ENCODE measurements at regions not wholly inside any gene's neighbourhood (a gene's known extent, or its start where the extent isn't known, plus 50 kb on each side); places are given as distances from the start of the nearest gene placed in this dataset.

GRCh38 chr15:92772061-92772460 is 116.5 kb upstream of the FAM174B start:
- H3K27ac ChIP-seq (ENCODE audit: low read length) = no peak overlapping the region
- H3K4me3 ChIP-seq (ENCODE audit: low read length) = no peak overlapping the region
- no peak overlapping the region for H3K9ac ChIP-seq (ENCODE audit: low read length)
- H4K20me1 ChIP-seq (ENCODE audit: insufficient read depth, low read length) = no peaks in the 10 kb centered on the region
- no peaks in the 10 kb centered on the region for H3K4me1 ChIP-seq (ENCODE audit: low read length)
- no peak overlapping the region for H2AFZ ChIP-seq (ENCODE audit: low read depth, low read length)
- no peaks in the 10 kb centered on the region for H3K9me3 ChIP-seq (ENCODE audit: insufficient read depth, low read length)
- TF ChIP-seq, protein P1, sequence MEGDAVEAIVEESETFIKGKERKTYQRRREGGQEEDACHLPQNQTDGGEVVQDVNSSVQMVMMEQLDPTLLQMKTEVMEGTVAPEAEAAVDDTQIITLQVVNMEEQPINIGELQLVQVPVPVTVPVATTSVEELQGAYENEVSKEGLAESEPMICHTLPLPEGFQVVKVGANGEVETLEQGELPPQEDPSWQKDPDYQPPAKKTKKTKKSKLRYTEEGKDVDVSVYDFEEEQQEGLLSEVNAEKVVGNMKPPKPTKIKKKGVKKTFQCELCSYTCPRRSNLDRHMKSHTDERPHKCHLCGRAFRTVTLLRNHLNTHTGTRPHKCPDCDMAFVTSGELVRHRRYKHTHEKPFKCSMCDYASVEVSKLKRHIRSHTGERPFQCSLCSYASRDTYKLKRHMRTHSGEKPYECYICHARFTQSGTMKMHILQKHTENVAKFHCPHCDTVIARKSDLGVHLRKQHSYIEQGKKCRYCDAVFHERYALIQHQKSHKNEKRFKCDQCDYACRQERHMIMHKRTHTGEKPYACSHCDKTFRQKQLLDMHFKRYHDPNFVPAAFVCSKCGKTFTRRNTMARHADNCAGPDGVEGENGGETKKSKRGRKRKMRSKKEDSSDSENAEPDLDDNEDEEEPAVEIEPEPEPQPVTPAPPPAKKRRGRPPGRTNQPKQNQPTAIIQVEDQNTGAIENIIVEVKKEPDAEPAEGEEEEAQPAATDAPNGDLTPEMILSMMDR (IDR thresholded peaks at IDR 0.05; ENCODE audit: low read depth, low read length) = no peak
- no peak for TF ChIP-seq EZH2phosphoT487 (IDR thresholded peaks at IDR 0.05; ENCODE audit: low read depth)
- no peaks in the 10 kb centered on the region for H3K27me3 ChIP-seq (ENCODE audit: low read depth, low read length)
- H3K36me3 ChIP-seq (replicated peaks; ENCODE audit: low read depth, low read length) = no peaks in the 10 kb centered on the region
- no peak overlapping the region for H3K4me2 ChIP-seq (ENCODE audit: low read length)
- H3K79me2 ChIP-seq (ENCODE audit: low read length) = no peaks in the 10 kb centered on the region

DNA sequence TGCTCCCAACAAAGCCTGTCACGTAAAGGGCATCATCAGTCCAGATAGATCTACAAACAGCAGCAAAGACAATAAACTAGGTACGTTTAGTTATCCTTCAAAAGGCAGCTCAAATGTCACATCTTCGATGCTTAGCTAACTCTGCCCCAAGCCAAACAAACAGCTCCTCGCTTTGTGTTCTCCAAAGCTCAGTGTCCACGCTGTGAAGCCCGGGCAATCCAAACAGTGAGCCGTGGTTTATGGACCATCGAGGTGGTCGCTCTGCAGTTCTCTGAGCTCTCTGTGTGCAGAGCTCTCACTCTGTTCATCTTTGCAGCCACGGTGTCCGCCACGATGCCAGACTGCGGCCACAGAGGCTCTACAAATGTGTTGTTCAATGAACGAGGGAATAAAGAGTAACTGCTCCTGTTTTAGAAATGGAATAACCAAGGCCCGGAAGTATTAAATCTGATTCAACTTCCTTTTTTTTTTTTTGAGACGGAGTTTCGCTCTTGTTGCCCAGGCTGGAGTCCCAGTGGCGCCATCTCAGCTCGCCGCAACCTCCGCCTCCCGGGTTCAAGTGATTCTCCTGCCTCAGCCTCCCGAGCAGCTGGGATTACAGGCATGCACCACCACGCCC is 117.2 kb upstream of the FAM174B start:
- no peak overlapping the region for H2AFZ ChIP-seq (ENCODE audit: low read depth, low read length)
- H3K4me2 ChIP-seq (ENCODE audit: low read length) = no peak overlapping the region
- TF ChIP-seq, protein P1 (IDR thresholded peaks at IDR 0.05; ENCODE audit: low read depth, low read length) = no peak
- no peak for TF ChIP-seq EZH2phosphoT487 (IDR thresholded peaks at IDR 0.05; ENCODE audit: low read depth)
- H4K20me1 ChIP-seq (ENCODE audit: insufficient read depth, low read length) = no peaks in the 10 kb centered on the region
- H3K79me2 ChIP-seq (ENCODE audit: low read length) = no peaks in the 10 kb centered on the region
- H3K27me3 ChIP-seq (ENCODE audit: low read depth, low read length) = no peaks in the 10 kb centered on the region
- H3K36me3 ChIP-seq (replicated peaks; ENCODE audit: low read depth, low read length) = no peaks in the 10 kb centered on the region
- no peak overlapping the region for H3K27ac ChIP-seq (ENCODE audit: low read length)
- H3K4me1 ChIP-seq (ENCODE audit: low read length) = no peaks in the 10 kb centered on the region
- no peak overlapping the region for H3K9ac ChIP-seq (ENCODE audit: low read length)
- H3K9me3 ChIP-seq (ENCODE audit: insufficient read depth, low read length) = no peaks in the 10 kb centered on the region
- H3K4me3 ChIP-seq (ENCODE audit: low read length) = no peak overlapping the region

GRCh38 chr15:92773340-92773739 is 117.8 kb upstream of the FAM174B start:
- Histone ChIP-seq H3K79me2 (ENCODE audit: low read length) (no peaks in the 10 kb centered on the region), H3K27ac (ENCODE audit: low read length) (no peak overlapping the region), H2AFZ (ENCODE audit: low read depth, low read length) (no peak overlapping the region), H4K20me1 (ENCODE audit: insufficient read depth, low read length) (no peaks in the 10 kb centered on the region), H3K9me3 (ENCODE audit: insufficient read depth, low read length) (no peaks in the 10 kb centered on the region), H3K4me2 (ENCODE audit: low read length) (no peak overlapping the region), H3K9ac (ENCODE audit: low read length) (no peak overlapping the region), H3K4me1 (ENCODE audit: low read length) (no peaks in the 10 kb centered on the region), H3K27me3 (ENCODE audit: low read depth, low read length) (no peaks in the 10 kb centered on the region), H3K4me3 (ENCODE audit: low read length) (no peak overlapping the region), H3K36me3 (replicated peaks; ENCODE audit: low read depth, low read length) (no peaks in the 10 kb centered on the region)
- TF ChIP-seq, protein P1 (IDR thresholded peaks at IDR 0.05; ENCODE audit: low read depth, low read length) = no peak
- TF ChIP-seq EZH2phosphoT487 (IDR thresholded peaks at IDR 0.05; ENCODE audit: low read depth) = no peak

DNA sequence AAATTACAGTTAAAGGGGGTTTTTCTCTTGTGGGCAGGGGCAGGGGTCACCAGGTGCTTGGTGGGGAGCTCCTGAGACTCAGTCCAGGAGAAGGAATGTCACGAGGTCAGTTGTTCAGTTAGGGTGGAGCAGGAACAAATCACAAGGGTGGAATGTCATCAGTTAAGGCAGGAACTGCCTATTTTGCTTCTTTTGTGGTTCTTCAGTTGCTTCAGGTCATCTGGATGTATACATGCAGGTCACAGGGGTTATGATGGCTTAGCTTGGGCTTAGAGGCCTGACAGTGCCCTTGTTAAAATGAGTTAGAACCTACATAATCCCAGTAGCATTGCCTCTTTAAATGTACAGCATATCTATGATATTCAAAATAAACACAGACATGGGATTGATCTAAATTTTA is 120.2 kb upstream of the CHD2 start:
- no peaks in the 10 kb centered on the region for H3K4me1 ChIP-seq (ENCODE audit: low read length)
- H2AFZ ChIP-seq (ENCODE audit: low read depth, low read length) = no peak overlapping the region
- H3K9me3 ChIP-seq (ENCODE audit: insufficient read depth, low read length) = peaks cover 6% of the 10 kb centered on the region; the same call in 1 of the 2 replicates
- no peak overlapping the region for H3K4me2 ChIP-seq (ENCODE audit: low read length)
- H3K27me3 ChIP-seq (ENCODE audit: low read depth, low read length) = no peaks in the 10 kb centered on the region
- no peaks in the 10 kb centered on the region for H4K20me1 ChIP-seq (ENCODE audit: insufficient read depth, low read length)
- no peaks in the 10 kb centered on the region for H3K36me3 ChIP-seq (replicated peaks; ENCODE audit: low read depth, low read length)
- no peaks in the 10 kb centered on the region for H3K79me2 ChIP-seq (ENCODE audit: low read length)
- TF ChIP-seq, protein P1 (IDR thresholded peaks at IDR 0.05; ENCODE audit: low read depth, low read length) = no peak
- no peak for TF ChIP-seq EZH2phosphoT487 (IDR thresholded peaks at IDR 0.05; ENCODE audit: low read depth)
- H3K9ac ChIP-seq (ENCODE audit: low read length) = no peak overlapping the region
- H3K27ac ChIP-seq (ENCODE audit: low read length) = no peak overlapping the region
- H3K4me3 ChIP-seq (ENCODE audit: low read length) = no peak overlapping the region

Measured in OCI-LY3 (cell line).